SH-SY5Y (cell line): ENCODE measurements at regions not wholly inside any gene's neighbourhood (a gene's known extent, or its start where the extent isn't known, plus 50 kb on each side); places are given as distances from the start of the nearest gene placed in this dataset.

Experiments
- GATA2 ChIP-seq: IDR thresholded peaks from 2 replicates; pipeline ENCODE4 v1.6.1; 2011; ENCODE audit warnings: mild to moderate bottlenecking, low read depth, low read length
- GATA3 ChIP-seq: IDR thresholded peaks from 2 replicates; pipeline ENCODE4 v1.6.1; 2011; ENCODE audit warnings: low read depth, mild to moderate bottlenecking, low read length, moderate library complexity

GRCh38 chr5:89908876-89909275 is 500.7 kb downstream of the CETN3 start:
- no peak for TF ChIP-seq GATA2
- TF ChIP-seq GATA3, result no peak
